ENCODE measurements at regions not wholly inside any gene's neighbourhood (a gene's known extent, or its start where the extent isn't known, plus 50 kb on each side); places are given as distances from the start of the nearest gene placed in this dataset.

- Histone ChIP-seq H2BK20ac (ENCODE audit: low read depth, low read length) (no peak overlapping the region), H3K4ac (ENCODE audit: low read depth, low read length) (no peak overlapping the region), H4K20me1 (ENCODE audit: insufficient read depth, low read length) (no peaks in the 10 kb centered on the region), H2AK5ac (ENCODE audit: low read depth, low read length) (no peak overlapping the region), H2BK120ac (ENCODE audit: low read depth, low read length) (no peak overlapping the region), H3K9ac (ENCODE audit: low read depth, low read length) (no peak overlapping the region), H3K4me1 (ENCODE audit: control insufficient read depth, insufficient read depth, low read length) (no peaks in the 10 kb centered on the region), H2BK15ac (ENCODE audit: low read depth, low read length) (no peak overlapping the region), H3K79me1 (ENCODE audit: low read depth in 1 of 2, low read length in 2 of 2) (no peaks in the 10 kb centered on the region), H3K27me3 (ENCODE audit: control insufficient read depth, insufficient read depth, low read length) (peaks cover 4% of the 10 kb centered on the region), H4K91ac (ENCODE audit: insufficient read depth, low read depth, low read length) (no peak overlapping the region), H3K18ac (ENCODE audit: low read depth, low read length) (no peak overlapping the region), H3K14ac (replicated peaks; ENCODE audit: low read depth, low read length) (no peak overlapping the region), H4K8ac (ENCODE audit: low read depth in 2 of 2, low read length in 2 of 2) (no peak overlapping the region), H3K9me3 (ENCODE audit: control insufficient read depth, insufficient read depth, low read length) (0 out of 2 replicates have a peak, but pooled peaks cover 2% of the 10 kb centered on the region), H2AFZ (replicated peaks; ENCODE audit: low read length, poor library complexity) (no peak overlapping the region), H3K9me1 (ENCODE audit: insufficient read depth, low read length) (no peaks in the 10 kb centered on the region), H3K27ac (ENCODE audit: insufficient read depth, low read length) (no peak overlapping the region), H3K56ac (ENCODE audit: extremely low read depth, insufficient read depth, low read length) (no peak overlapping the region), H3K23ac (ENCODE audit: low read depth, low read length) (no peak overlapping the region), H3K4me2 (ENCODE audit: low read depth, low read length) (no peak overlapping the region), H2AK9ac (replicated peaks; ENCODE audit: low read depth, low read length, poor library complexity) (no peak overlapping the region), H2BK5ac (ENCODE audit: low read depth, low read length, poor library complexity, severe bottlenecking) (no peak overlapping the region), H3K36me3 (ENCODE audit: control insufficient read depth, insufficient read depth, low read length) (no peaks in the 10 kb centered on the region), H3K4me3 (ENCODE audit: insufficient read depth, low read depth, low read length) (no peak overlapping the region), H4K5ac (ENCODE audit: low read depth, low read length) (no peak overlapping the region)
- dilution Hi-C loops (cut with HindIII; ENCODE audit: low sequenced_read_pairs, unreplicated experiment) (no loop called here), intact Hi-C loops (cut with micrococcal nuclease) (loop anchor here (10.0 kb wide), 1 partner anchor 56 kb away; no protein-coding TSS in a partner anchor), in situ Hi-C loops (cut with MboI; ENCODE audit: low sequenced_read_pairs) (no loop called here)
- no TSS peak for BruUV-seq (replicated peaks)
- TF ChIP-seq SMC3 (IDR thresholded peaks at IDR 0.05; ENCODE audit: low read depth, low read length) (no peak), BHLHE40 (IDR thresholded peaks at IDR 0.05; ENCODE audit: low read depth, low read length) (no peak), NFE2L2 (IDR thresholded peaks at IDR 0.05; ENCODE audit: low read depth, low read length) (no peak), USF2 (IDR thresholded peaks at IDR 0.05; ENCODE audit: low read depth, low read length) (no peak), POLR2A (IDR thresholded peaks at IDR 0.05; ENCODE audit: low read depth, low read length) (no peak), CEBPB (IDR thresholded peaks at IDR 0.05; ENCODE audit: low read depth, low read length) (no peak), RAD21 (IDR thresholded peaks at IDR 0.05; ENCODE audit: low read length) (no peak), CHD1 (IDR thresholded peaks at IDR 0.05; ENCODE audit: low read depth, low read length) (no peak), FOS (IDR thresholded peaks at IDR 0.05; ENCODE audit: low read depth, low read length) (no peak), ELK1 (IDR thresholded peaks at IDR 0.05; ENCODE audit: borderline replicate concordance, low read depth, low read length) (no peak), MXI1 (IDR thresholded peaks at IDR 0.05; ENCODE audit: borderline replicate concordance, low read depth, low read length) (no peak), RCOR1 (IDR thresholded peaks at IDR 0.05; ENCODE audit: insufficient replicate concordance, low read length) (no peak), CTCF (conservative IDR thresholded peaks at IDR 0.05; ENCODE audit: low read depth, low read length) (no peak)
- ATAC-seq (ENCODE audit: low read depth) (no peak), DNase-seq (no peak)
- CTCF ChIA-PET: no interaction called here
- no CpG with 5 or more reads among the region's 1 CpG for WGBS, 2 experiments (ENCODE audit: extremely low coverage in 2 of 2, insufficient read length in 1 of 2)
- POLR2A ChIA-PET (ENCODE audit: unreplicated experiment): no interaction called here
These were observed 74.9 kb upstream of the SOD3 start for GRCh38 chr4:24720436-24720835.

All from IMR-90 (cell line).